ENCODE measurements at regions not wholly inside any gene's neighbourhood (a gene's known extent, or its start where the extent isn't known, plus 50 kb on each side); places are given as distances from the start of the nearest gene placed in this dataset.

- FAIRE-seq (no peak), DNase-seq (ENCODE audit: low read depth) (no peak)
- no peaks in the 10 kb centered on the region for H3K79me2 ChIP-seq (ENCODE audit: insufficient read depth, low read length)
- peaks cover 18% of the 10 kb centered on the region for H3K9me3 ChIP-seq (ENCODE audit: insufficient read depth, low read depth, low read length)
- no peak for TF ChIP-seq CTCF (IDR thresholded peaks at IDR 0.05; ENCODE audit: insufficient read depth, low read depth, low read length)
- TF ChIP-seq EZH2 (IDR thresholded peaks at IDR 0.05; ENCODE audit: insufficient read depth, low read length) = no peak
- no peak overlapping the region for H3K27ac Mint-ChIP-seq (ENCODE audit: unreplicated experiment)
- no peaks in the 10 kb centered on the region for H3K4me1 Mint-ChIP-seq (ENCODE audit: low read depth, unreplicated experiment)
- no peaks in the 10 kb centered on the region for H3K36me3 ChIP-seq (ENCODE audit: insufficient read depth, low read length)
- H2AFZ ChIP-seq (ENCODE audit: low read depth, low read length) = no peak overlapping the region
- H3K4me3 Mint-ChIP-seq (ENCODE audit: unreplicated experiment) = no peak overlapping the region
- H3K27ac ChIP-seq (ENCODE audit: low read depth, low read length) = no peak overlapping the region
- H3K9me3 Mint-ChIP-seq (ENCODE audit: unreplicated experiment) = peaks cover 7% of the 10 kb centered on the region
- no peaks in the 10 kb centered on the region for H3K36me3 Mint-ChIP-seq (ENCODE audit: low read depth, unreplicated experiment)
- no peak overlapping the region for H3K4me3 ChIP-seq (ENCODE audit: insufficient read depth, low read depth, low read length)
- H3K4me1 ChIP-seq (ENCODE audit: insufficient read depth, low read length) = no peaks in the 10 kb centered on the region
- H3K4me2 ChIP-seq (ENCODE audit: low read length) = no peak overlapping the region
- H3K27me3 ChIP-seq (ENCODE audit: insufficient read depth, low read length) = no peaks in the 10 kb centered on the region
- H3K9ac ChIP-seq (ENCODE audit: low read length) = no peak overlapping the region
- H4K20me1 ChIP-seq (ENCODE audit: insufficient read depth, low read length) = no peaks in the 10 kb centered on the region
- no peaks in the 10 kb centered on the region for H3K27me3 Mint-ChIP-seq (ENCODE audit: low read depth, unreplicated experiment)
Measured at GRCh38 chr16:35636480-35637230, 2177.2 kb downstream of the TP53TG3F start.

GRCh38 chr16:35637683-35638082, 2178.3 kb downstream of the TP53TG3F start:
- Histone ChIP-seq H3K9ac (ENCODE audit: low read length) (no peak overlapping the region), H3K4me2 (ENCODE audit: low read length) (no peak overlapping the region), H3K4me1 (ENCODE audit: insufficient read depth, low read length) (no peaks in the 10 kb centered on the region), H3K27ac (ENCODE audit: low read depth, low read length) (no peak overlapping the region), H3K36me3 (ENCODE audit: insufficient read depth, low read length) (no peaks in the 10 kb centered on the region), H4K20me1 (ENCODE audit: insufficient read depth, low read length) (no peaks in the 10 kb centered on the region), H3K9me3 (ENCODE audit: insufficient read depth, low read depth, low read length) (peaks cover 19% of the 10 kb centered on the region), H3K27me3 (ENCODE audit: insufficient read depth, low read length) (no peaks in the 10 kb centered on the region), H2AFZ (ENCODE audit: low read depth, low read length) (no peak overlapping the region), H3K79me2 (ENCODE audit: insufficient read depth, low read length) (no peaks in the 10 kb centered on the region), H3K4me3 (ENCODE audit: insufficient read depth, low read depth, low read length) (no peak overlapping the region)
- no peak overlapping the region for H3K27ac Mint-ChIP-seq (ENCODE audit: unreplicated experiment)
- TF ChIP-seq EZH2 (IDR thresholded peaks at IDR 0.05; ENCODE audit: insufficient read depth, low read length) (no peak), CTCF (IDR thresholded peaks at IDR 0.05; ENCODE audit: insufficient read depth, low read depth, low read length) (no peak)
- H3K9me3 Mint-ChIP-seq (ENCODE audit: unreplicated experiment) = peaks cover 7% of the 10 kb centered on the region
- H3K36me3 Mint-ChIP-seq (ENCODE audit: low read depth, unreplicated experiment) = no peaks in the 10 kb centered on the region
- H3K27me3 Mint-ChIP-seq (ENCODE audit: low read depth, unreplicated experiment) = no peaks in the 10 kb centered on the region
- no peaks in the 10 kb centered on the region for H3K4me1 Mint-ChIP-seq (ENCODE audit: low read depth, unreplicated experiment)
- no peak overlapping the region for H3K4me3 Mint-ChIP-seq (ENCODE audit: unreplicated experiment)
- DNase-seq (ENCODE audit: low read depth) (no peak), FAIRE-seq (no peak)

Measured in astrocyte (in vitro differentiated cells and primary cell).